ENCODE measurements at regions not wholly inside any gene's neighbourhood (a gene's known extent, or its start where the extent isn't known, plus 50 kb on each side); places are given as distances from the start of the nearest gene placed in this dataset.
"Not testable (repeated sequence)": the region's sequence is repeated elsewhere in the genome, so short reads cannot be mapped to it uniquely, and the experiment has no call there.

DNA sequence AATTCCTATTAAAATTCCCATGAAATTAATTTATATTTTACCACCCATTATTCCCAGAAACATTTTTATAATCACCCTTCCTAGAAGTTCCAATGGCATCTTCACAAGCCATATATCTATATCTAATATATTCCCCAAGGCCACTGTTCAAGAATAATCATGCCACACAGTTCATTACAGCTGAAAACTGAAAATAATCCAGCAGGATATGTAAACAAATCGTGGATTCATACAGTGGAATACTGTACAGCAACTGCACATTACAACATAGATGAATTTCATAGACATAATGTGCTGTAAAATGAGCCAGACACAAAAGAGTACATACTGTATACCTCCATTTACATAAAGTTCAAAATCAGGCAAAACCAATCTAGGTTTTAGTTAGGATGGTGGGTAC is 63.9 kb upstream of the SERPINE2 start:
- Mint-ChIP-seq H3K4me3 (no peak overlapping the region), H3K36me3 (ENCODE audit: insufficient read depth) (no peaks in the 10 kb centered on the region), H3K9me3 (no peaks in the 10 kb centered on the region), H3K27ac (ENCODE audit: low read depth) (no peak overlapping the region), H3K4me1 (no peaks in the 10 kb centered on the region), H3K27me3 (peaks cover 49% of the 10 kb centered on the region)
- DNase-seq (ENCODE audit: low spot score in 2 of 2) (no peak), ATAC-seq (replicated peaks; ENCODE audit: extremely low read depth, poor library complexity, severe bottlenecking) (no peak)

- ATAC-seq (replicated peaks; ENCODE audit: extremely low read depth, poor library complexity, severe bottlenecking) (no peak), DNase-seq (ENCODE audit: low spot score in 2 of 2) (no peak)
- no peaks in the 10 kb centered on the region for H3K9me3 Mint-ChIP-seq
- H3K36me3 Mint-ChIP-seq (ENCODE audit: insufficient read depth): no peaks in the 10 kb centered on the region
- H3K27ac Mint-ChIP-seq (ENCODE audit: low read depth): no peak overlapping the region
- peaks cover 48% of the 10 kb centered on the region for H3K27me3 Mint-ChIP-seq
- H3K4me1 Mint-ChIP-seq: no peaks in the 10 kb centered on the region
- no peak overlapping the region for H3K4me3 Mint-ChIP-seq
These were observed 62.9 kb upstream of the SERPINE2 start for GRCh38 chr2:224101820-224102630.

DNA sequence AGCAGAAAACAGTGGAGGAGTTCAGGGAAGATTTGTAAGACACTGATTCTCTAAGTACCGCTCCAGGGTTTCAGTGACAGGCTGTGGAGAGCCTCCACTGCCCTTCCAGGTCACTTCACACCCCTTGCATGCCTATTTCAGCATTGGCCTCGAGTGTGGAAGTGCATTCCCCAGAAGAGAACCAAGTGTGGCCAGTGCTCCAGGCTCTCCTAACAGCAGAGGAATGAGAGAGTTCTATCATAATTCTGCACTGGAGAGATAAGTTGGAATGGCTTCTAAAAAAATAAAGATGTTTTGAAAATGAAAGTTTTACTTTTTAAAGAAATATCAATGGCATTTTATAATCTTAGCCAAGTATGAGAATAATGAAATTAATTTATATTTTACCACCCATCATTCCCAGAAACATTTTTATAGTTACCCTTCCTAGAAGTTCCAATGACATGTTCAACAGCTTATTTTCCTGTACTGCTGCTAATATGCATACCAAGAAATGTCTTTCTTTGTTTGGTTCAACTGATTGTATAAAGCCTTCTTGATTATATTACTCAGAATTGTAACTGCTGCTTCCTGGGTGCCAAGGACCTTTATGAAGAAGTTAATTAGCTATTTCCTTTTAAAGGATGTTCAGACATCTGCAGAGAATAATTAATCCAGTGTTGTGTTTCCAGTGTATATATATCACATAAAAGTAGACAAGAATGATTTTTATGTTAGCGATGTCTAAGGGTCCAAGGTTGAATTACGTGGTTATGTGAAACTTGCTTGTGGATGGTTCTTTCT is 61.0 kb upstream of the SERPINE2 start:
- Mint-ChIP-seq H3K27ac (ENCODE audit: low read depth) (no peak overlapping the region), H3K36me3 (ENCODE audit: insufficient read depth) (no peaks in the 10 kb centered on the region), H3K4me1 (no peaks in the 10 kb centered on the region), H3K9me3 (no peaks in the 10 kb centered on the region), H3K27me3 (peaks cover 58% of the 10 kb centered on the region), H3K4me3 (no peak overlapping the region)
- DNase-seq (ENCODE audit: low spot score in 2 of 2) (no peak), ATAC-seq (replicated peaks; ENCODE audit: extremely low read depth, poor library complexity, severe bottlenecking) (no peak)

DNA sequence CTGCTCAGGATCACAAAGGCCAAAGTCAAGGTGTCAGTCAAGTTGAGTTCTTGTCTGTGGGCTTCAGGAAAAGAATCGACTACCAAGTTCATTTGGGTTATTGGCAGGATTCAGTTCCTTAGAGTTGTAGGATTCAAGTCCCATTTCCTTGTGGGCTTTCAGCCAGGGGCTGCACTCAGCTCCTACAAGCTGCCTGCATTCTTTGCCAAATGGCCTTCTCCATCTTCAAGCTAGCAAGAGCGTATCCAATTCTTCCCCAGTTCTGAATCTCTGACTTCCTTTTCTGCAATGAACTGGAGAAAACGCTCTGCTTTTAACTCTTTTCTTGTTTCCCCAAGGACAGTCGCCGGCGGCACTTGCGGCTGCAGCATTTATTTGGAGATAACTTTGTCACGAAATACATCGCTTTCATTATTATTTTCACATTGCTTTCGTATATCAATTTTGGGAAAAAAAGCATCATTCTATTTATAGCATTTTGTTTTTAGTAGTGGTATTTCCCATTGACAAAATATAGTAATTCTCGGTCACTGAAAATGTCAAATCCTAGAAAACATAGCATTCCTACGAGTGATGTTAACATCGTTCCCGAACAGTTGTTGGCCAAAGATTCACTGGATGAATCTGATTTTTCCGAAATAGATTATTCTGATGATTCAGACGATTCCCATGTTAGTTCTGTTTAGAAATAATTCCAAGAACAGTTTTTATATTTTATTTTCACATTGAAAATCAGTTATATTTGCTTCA is 59.6 kb upstream of the SERPINE2 start:
- DNase-seq (ENCODE audit: low spot score in 2 of 2) (no peak), ATAC-seq (replicated peaks; ENCODE audit: extremely low read depth, poor library complexity, severe bottlenecking) (no peak)
- no peaks in the 10 kb centered on the region for H3K4me1 Mint-ChIP-seq
- H3K27me3 Mint-ChIP-seq: peaks cover 61% of the 10 kb centered on the region
- H3K27ac Mint-ChIP-seq (ENCODE audit: low read depth): no peak overlapping the region
- H3K9me3 Mint-ChIP-seq: no peaks in the 10 kb centered on the region
- no peaks in the 10 kb centered on the region for H3K36me3 Mint-ChIP-seq (ENCODE audit: insufficient read depth)
- no peak overlapping the region for H3K4me3 Mint-ChIP-seq

DNA sequence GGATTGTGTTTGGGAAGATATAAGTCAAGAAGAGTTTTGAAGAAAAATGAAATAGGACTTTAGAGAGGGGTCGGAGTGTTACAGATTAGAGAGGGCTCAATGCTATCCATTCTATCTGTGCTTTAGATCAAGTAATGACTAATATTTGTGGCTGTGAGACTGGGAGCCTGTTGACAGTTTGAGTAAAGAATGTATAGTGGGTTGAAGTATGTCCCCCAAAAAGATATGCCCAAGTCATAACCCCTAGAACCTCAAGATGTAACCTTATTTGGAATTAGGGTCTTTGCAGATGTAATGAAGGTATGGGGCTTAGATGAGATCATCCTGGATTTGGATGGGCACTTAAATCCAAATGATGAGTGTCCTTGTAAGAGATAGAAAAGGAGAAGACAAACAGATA is 55.3 kb upstream of the SERPINE2 start:
- no peak for DNase-seq (ENCODE audit: low spot score in 2 of 2)
- Mint-ChIP-seq H3K36me3 (ENCODE audit: insufficient read depth) (no peaks in the 10 kb centered on the region), H3K4me3 (no peak overlapping the region), H3K27ac (ENCODE audit: low read depth) (no peak overlapping the region), H3K27me3 (peaks cover 23% of the 10 kb centered on the region), H3K9me3 (no peaks in the 10 kb centered on the region), H3K4me1 (no peaks in the 10 kb centered on the region)
- no peak for ATAC-seq (replicated peaks; ENCODE audit: extremely low read depth, poor library complexity, severe bottlenecking)

DNA sequence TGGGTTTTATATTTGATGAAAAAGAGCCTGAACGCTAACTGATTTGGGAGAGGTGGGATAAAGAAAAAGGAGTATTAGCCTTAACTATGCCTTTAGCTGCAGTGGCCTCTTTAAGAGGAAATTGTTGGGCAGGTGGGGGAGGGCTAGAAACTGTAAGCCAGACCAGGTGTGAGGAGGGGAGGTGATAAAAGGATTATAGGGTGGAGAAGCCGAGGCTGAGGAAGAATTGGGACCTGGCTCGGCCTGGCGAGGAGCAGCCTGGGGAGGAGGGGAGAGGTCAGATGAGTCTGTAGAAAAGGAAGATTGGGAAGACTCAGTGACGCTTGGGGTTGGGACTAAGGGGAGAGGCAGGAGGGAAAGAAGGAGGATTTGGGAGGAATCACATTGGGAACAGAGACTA is 52.6 kb upstream of the SERPINE2 start:
- H3K36me3 Mint-ChIP-seq (ENCODE audit: insufficient read depth); ATAC-seq (replicated peaks; ENCODE audit: extremely low read depth, poor library complexity, severe bottlenecking); H3K27ac Mint-ChIP-seq (ENCODE audit: low read depth); H3K9me3 Mint-ChIP-seq; H3K4me1 Mint-ChIP-seq; H3K4me3 Mint-ChIP-seq; DNase-seq (ENCODE audit: low spot score in 2 of 2): not testable (repeated sequence)
- H3K27me3 Mint-ChIP-seq: peaks cover 18% of the 10 kb centered on the region

GRCh38 chr2:224089606-224090005 is 50.5 kb upstream of the SERPINE2 start:
- H3K4me3 Mint-ChIP-seq; H3K36me3 Mint-ChIP-seq (ENCODE audit: insufficient read depth); H3K4me1 Mint-ChIP-seq; H3K27me3 Mint-ChIP-seq; H3K27ac Mint-ChIP-seq (ENCODE audit: low read depth); ATAC-seq (replicated peaks; ENCODE audit: extremely low read depth, poor library complexity, severe bottlenecking); DNase-seq (ENCODE audit: low spot score in 2 of 2); H3K9me3 Mint-ChIP-seq: not testable (repeated sequence)

All from central memory CD8-positive, alpha-beta T cell (primary cell).